ENCODE measurements at regions not wholly inside any gene's neighbourhood (a gene's known extent, or its start where the extent isn't known, plus 50 kb on each side); places are given as distances from the start of the nearest gene placed in this dataset.

DNA sequence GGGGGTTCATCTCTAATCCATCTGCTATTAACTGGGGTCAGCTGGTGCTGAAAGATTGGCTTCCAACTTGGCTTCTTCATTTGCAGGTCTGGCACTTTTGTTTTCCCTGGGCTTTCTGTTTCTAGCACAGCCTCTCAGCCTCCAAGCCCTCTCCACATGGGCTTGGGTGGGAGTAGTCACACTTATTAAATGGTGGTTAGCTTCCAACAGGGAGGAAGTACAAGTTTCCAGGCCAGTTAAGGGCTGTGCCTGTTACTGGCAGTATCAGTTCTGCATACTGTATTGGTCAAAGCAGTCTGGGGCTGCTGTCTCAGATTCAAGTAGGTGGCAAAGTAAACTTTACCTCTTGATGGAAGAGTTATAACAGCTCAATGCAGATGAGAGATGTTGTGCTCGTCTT is 627.1 kb upstream of the CCDC54 start:
- TF ChIP-seq, protein P1, sequence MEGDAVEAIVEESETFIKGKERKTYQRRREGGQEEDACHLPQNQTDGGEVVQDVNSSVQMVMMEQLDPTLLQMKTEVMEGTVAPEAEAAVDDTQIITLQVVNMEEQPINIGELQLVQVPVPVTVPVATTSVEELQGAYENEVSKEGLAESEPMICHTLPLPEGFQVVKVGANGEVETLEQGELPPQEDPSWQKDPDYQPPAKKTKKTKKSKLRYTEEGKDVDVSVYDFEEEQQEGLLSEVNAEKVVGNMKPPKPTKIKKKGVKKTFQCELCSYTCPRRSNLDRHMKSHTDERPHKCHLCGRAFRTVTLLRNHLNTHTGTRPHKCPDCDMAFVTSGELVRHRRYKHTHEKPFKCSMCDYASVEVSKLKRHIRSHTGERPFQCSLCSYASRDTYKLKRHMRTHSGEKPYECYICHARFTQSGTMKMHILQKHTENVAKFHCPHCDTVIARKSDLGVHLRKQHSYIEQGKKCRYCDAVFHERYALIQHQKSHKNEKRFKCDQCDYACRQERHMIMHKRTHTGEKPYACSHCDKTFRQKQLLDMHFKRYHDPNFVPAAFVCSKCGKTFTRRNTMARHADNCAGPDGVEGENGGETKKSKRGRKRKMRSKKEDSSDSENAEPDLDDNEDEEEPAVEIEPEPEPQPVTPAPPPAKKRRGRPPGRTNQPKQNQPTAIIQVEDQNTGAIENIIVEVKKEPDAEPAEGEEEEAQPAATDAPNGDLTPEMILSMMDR (IDR thresholded peaks at IDR 0.05) = no peak
- no peak for TF ChIP-seq EZH2phosphoT487 (IDR thresholded peaks at IDR 0.05)
- TF ChIP-seq EZH2 (IDR thresholded peaks at IDR 0.05) = no peak

Data from neural progenitor cell (in vitro differentiated cells).